GM18873 (cell line): ENCODE measurements at regions not wholly inside any gene's neighbourhood (a gene's known extent, or its start where the extent isn't known, plus 50 kb on each side); places are given as distances from the start of the nearest gene placed in this dataset.
"Not testable (repeated sequence)": the region's sequence is repeated elsewhere in the genome, so short reads cannot be mapped to it uniquely, and the experiment has no call there.

Experiments
- ATAC-seq: cut with Tn5 transposase; IDR thresholded peaks from one replicate; pipeline ENCODE4 v1.9.1; 2021; ENCODE audit warnings: mild to moderate bottlenecking, moderate library complexity, moderate number of reproducible peaks; ENCODE audit not compliant: unreplicated experiment, low FRiP score

DNA sequence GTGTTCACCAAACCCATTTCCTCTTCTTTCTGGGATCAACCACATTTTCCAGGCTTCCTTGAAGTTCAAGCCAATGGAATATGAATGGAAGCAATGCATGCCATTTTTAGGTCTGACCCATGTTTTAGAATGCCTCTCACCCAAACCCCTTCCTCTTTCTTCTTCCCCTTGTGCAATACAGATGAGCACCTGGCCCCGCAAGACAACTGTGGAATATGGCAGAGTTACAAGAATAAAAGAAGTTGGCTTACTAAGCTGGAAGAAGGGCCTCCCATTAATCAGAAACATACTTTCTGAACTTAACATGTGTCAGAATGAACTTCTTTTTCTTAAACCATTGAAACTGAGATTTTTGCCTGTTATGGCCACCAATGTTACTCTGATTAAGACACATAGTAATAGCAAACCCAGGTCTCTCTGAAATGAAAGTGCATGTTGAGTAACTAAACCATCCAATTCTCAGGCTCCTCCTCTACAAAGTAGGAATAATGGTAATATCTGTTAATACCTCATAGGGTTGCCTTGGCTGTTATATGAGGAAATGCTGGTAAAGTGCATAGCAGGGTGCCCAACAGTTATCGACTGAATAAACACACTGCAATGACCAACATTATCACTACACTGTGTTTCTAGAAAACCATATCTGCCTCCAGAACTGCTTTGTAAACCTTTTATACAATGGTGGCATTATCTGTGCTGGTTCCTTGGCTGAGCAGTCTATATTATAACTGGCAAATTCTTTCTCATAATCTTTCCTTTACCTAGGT is 382.2 kb upstream of the NRP1 start:
- ATAC-seq: no peak

DNA sequence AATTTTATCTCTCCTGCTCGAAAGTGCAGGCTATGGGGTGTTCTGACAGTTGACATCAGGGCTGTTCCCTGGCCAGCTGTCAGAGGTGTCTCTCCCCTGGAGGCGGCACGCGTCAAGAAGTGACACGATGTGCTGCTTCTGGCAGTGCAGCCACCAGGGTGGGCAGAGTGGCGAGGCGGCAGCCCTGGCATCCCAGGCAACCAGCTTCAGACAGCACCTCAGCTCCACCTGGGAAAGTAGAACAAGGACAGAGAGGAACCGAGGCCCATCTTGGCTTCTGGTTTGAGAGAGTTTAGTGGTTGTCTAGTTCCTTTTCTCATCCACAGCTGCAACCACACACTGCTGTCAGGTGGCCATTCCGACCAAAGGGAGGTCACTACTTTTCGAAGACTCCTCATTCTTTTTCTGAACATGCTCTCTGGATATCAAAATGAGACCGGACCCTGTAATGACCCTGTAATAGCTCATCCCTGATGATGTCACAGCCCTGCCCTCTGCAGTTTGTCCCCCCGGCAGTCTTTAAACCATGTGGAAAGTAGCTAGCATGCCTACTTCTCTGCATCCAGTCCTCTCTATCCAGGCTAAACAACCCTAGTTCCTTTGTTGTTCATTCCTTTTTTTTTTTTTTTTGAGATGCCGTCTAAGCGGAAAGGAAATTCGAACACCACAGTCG is 381.0 kb upstream of the NRP1 start:
- ATAC-seq: no peak

DNA sequence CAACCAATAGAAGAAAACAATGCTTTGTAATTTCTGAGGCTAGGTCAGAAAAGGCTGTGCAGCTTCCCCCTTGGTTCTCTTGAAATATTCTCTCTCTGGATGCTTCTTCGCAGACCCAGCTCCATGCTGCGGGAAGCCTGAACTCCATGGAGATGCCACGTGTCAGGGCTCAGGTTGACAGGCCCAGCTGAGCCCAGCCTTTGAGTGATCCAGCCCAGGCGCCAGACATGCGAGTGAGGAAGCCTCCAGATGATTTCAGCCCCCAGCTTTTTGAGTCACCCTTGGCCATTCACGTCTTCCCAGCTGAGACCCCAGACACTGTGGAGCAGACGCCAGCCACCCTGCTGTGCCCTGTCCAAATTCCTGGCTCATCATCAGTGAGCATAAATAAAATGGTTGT is 378.4 kb upstream of the NRP1 start:
- ATAC-seq: no peak

DNA sequence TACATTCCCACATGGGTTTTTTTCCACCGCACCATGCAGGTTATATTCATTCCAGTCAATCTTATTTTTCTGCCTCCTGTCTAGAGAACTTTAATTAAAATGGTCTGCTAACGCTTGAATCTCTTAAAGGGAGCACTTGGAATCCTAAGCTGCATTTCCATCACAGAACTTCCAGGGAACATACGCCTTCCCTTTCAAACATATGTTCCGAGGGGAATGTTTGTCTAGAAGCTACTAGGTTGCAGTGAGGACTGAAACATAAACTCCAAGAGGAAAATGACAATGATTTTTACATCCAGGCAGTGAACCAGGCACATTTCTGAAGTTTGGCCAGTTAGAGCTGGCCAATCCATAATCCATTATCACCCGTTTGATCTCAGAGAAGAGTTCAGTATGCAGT is 375.5 kb upstream of the NRP1 start:
- ATAC-seq: no peak

DNA sequence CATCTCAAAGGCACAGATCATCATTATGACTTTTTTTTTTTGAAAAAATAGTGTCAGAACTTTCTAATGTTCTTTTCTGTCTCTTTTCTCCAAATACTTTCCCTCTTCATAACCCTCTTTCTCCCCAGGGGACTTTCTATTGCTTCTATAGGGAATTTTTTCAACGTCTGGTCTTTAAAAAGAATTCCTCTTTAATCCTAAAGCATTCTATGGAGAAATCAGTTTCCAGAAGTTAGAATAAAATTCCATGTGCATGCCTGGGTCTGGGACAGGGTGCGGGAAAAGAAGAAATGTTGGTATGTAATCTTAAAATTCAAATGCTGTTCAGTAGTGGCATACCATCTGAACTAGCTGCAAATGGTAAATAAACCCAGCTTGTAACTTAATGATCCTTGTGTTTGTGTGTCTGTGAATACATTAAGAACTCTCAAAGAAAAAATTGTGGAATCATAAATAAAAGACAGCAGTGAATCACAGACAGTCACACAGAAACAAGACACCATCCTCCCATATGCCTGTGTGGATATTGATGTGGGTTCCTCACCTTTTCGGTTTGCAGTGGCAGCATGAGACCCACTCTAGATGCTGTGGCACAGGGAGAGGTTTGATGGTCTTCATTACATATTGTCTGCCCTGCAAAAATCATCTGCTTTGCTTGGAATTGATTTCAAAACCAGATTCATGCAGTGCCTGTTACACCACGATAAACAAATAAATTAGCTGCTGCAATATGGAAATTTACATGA is 374.7 kb upstream of the NRP1 start:
- no peak for ATAC-seq

DNA sequence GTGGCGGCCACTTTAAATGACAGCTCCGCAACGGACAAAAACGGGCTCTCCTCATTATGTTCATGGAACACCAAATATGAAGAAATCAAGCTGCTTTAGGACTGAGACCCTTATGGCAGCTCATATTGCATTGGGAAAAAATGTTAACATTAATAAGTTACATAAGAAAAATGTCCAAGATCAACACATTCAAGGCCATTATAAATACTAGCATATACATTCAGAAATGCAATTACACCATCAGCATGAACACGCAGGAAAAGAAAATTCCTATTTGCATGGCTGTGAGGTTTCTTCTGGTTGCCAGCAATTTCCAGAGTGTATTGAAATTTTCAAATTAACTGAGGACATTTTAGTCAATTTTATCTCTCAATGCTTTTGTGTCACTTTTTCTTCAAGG is 374.1 kb upstream of the NRP1 start:
- no peak for ATAC-seq

DNA sequence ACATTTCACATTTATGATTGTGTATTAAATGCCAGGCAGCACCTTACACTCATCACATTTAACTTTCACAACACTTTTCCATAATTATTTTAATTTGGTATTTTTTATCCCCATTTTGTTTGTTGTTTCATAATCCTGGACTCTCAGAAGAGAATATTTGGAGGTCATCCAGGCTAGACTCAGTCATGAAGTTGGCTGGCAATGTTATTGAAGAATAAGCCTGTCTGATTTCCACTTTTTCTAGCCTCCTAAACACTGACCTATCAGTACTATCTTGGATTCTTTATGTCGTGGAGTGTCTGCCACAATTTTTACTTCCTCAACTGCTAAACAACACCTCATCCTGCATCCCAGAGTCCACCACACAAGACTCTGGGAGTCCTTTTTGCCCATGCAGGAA is 372.3 kb upstream of the NRP1 start:
- no peak for ATAC-seq

DNA sequence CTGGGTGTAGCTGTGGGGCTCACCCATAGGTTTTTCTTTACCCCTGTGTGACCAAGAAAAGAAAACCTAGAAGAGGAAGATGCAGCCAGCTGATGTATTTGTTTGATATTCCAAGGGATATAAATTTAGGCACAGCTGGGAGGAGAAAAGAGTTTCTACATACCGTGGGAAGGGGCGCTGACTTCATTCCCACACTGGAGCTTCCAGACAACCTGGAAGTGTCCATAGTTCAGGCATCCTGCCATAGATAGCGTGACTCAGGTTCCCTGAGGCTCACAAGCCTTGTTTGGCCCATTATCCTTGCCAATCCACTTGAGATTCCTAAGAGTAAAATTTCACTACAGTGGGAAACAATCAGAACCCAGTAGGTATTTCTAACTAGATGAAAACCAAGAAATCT is 371.7 kb upstream of the NRP1 start:
- ATAC-seq: no peak

DNA sequence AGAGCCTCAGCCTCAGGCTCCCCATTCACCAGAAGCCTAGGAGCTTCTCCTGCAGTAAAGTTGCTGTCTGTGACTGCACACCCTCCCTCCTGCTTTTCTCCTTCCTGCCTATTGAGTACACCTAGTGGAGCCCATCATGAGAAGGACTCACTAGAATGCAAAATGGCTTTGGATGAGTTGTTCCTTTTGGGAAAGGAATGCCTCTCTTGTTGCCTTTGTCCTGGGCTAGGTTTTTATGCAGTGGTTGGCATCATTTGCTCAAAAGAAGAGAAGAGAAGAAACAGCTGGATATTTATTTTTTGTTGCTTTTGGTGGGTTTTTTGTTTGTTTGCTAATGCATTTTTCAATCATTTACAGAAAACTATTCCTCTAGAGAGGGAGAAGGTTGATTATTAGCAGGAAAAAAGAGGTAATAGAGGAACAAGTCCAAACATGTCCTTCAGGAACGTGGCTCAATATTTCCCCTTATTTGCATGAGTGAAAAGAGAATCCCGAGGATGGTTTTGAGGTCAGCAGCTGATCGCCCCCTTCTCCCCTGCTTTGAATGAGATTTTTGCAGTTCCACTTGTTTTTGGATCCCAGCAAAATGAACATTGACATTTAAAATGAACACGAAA is 369.9 kb upstream of the NRP1 start:
- ATAC-seq: no peak

DNA sequence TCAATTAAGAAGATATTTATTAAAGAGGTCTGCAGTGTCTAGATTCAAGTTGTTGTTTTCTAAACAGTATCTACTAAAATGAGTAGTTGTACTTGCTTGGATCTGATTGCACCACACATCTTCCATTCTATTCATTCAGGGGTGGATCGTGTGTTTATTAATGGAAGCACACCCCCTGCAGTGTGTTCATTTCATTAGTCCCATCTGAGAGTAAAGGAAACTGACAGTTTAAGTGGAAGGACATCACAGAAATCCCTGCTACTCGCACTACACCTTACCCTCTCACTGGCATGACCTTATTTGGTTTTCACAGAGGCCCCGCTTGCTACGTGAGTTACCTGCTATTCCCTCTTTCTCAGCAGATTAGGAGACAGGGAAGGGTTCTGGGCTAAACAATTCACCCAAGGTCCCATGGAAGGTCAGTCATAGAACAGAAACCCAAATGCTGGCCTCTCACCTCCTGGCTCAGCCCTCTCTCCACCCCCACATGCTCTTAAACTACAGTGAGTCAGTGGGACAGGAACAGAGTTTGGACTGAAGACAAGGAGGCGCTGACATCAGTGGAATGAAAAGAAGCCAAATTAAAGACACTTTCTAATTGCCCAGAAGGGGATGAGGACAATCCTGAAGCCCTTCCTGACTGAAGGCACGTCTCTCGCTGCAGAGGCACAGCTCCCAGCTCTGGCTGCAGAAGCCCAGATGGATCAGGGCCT is 369.2 kb upstream of the NRP1 start:
- ATAC-seq: no peak

DNA sequence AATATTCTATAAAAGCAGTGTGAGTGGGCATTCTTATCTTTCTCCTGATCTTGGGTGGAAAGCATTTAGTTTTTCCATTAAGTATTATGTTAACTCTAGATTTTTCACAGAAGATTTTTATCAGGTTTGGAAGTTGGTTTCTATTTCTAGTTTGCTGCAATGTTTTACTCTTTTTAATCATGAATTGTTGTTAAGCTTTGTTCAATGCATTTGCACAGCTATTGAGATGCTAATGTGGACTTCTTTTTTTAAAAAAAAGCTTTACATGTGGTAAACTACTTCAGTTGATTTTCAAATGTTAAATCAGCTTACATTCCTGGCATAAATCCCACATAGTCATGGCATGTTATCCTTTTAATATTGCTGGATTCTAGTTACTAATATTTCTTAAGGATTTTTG is 363.6 kb upstream of the NRP1 start:
- no peak for ATAC-seq

DNA sequence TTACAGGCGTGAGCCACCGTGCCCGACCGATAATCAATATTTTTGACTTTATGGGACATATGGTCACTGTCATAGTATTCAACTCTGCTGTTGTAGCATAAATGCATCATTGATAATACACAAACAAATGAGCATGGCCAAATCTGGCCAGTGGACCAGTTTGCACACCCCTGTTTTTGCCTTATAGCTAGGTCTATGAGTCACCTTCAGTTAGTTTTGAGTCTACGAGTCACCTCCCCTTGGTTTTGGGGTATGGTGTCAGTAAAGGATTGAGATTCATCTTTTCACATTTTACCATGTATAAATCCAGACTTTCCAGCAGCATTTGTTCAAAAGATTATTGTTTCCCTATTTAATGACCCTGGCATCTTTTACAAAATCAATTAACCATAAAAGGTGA is 362.5 kb upstream of the NRP1 start:
- ATAC-seq: no peak

DNA sequence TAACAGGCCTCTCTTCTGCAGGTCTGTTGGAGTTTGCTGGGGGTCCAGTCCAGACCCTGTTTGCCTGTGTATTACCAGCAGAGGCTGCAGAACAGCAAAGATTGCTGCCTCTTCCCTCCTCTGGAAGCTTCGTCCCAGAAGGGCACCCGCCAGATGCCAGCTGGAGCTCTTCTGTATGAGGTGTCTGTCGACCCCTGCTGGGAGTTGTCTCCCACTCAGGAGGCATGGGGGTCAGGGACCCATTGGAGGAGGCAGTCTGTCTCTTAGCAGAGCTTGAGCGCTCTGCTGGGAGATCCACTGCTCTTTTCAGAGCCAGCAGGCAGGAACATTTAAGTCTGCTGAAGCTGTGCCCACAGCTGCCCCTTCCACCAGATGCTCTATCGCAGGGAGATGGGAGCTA is 361.1 kb upstream of the NRP1 start:
- no peak for ATAC-seq

DNA sequence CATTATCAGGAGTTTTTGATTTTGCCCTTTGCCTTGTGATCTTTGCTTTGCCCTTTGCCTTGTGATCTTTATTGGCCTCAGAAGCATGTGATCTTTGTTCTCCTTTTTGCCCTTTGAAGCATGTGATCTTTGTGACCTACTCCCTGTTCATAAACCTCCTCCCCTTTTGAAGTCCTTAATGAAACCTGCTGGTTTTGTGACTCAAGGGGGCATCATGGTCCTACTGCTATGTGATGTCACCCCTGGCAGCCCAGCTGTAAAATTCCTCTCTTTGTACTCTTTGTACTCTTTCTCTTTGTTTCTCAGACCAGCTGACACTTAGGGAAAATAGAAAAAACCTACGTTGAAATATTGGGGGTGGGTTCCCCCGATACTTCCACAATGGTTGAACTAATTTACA is 356.1 kb upstream of the NRP1 start:
- ATAC-seq: not testable (repeated sequence)

DNA sequence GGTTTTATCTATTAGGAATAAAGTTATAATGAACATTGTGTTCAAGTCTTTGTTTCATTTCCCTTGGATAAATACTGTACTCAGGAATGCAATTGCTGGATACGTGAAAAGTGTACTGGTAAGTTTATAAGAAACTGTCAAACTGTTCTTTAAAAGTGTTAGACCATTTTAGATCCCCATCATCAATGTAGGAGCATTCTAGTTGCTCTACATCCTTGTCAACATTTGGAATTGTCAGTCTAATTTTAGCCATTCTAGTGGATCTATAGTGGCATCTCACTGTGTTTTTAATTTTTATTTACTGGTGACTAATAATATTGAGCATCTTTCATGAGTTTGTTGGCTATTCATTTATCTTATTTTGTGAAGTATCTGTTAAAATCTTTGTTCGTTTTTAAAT is 354.0 kb upstream of the NRP1 start:
- no peak for ATAC-seq

DNA sequence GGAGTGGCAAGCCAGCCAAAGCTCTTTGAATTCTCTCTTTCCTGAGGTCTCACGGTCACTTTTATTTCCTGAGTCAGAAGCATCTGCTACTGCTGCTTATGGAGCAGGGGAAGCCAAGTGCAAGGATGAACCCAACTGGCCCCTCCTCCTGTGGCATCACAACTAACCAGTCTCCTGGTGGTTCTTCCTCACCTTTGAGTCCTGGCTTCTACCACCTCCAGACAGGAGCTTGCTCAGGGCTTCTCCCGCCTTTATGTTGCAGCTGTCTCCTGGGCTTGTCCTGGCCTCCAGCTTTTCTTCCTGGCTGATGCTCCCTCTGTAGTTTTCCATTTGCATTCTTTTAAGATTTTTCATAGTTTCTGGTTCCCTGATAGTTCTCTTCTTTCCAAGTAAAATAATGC is 349.7 kb upstream of the NRP1 start:
- ATAC-seq: no peak

DNA sequence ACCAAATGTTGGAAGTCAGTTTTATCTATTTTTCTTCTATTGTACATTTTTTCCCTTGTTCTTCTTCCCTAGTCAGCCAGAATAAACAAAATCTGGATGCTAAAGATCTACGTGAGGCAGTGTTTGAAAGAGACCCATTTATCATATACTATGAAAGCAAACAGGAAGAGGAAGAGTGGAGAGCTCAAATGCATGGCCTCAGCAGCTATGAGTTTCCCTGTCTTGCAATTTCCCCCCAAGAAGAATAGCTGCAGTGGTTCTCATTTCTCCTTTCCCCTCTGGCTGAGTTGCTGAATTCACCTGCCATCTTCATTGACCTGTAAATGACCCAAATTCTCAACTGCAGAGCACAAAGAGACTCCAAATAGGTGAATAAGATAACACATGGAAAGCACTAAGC is 347.1 kb upstream of the NRP1 start:
- ATAC-seq: no peak

DNA sequence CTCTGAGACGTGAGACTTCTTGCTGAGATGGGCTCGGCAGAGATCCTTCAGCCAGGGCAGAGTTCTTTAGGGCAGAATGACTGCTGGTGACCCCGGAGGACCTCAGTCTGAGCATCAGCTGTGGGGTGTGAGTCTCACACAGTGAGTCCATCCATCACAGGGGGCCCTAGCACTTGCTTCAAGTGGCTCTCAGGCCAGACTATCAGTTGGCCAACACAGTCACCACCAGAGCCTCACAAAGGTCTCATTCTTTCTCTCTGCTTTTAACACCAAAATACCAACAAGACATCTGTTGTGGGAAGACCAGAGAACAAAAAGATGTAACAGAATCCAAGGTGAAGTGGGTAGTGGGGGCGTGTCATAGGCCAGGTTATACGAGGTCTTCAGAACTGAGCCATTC is 345.6 kb upstream of the NRP1 start:
- ATAC-seq: no peak

DNA sequence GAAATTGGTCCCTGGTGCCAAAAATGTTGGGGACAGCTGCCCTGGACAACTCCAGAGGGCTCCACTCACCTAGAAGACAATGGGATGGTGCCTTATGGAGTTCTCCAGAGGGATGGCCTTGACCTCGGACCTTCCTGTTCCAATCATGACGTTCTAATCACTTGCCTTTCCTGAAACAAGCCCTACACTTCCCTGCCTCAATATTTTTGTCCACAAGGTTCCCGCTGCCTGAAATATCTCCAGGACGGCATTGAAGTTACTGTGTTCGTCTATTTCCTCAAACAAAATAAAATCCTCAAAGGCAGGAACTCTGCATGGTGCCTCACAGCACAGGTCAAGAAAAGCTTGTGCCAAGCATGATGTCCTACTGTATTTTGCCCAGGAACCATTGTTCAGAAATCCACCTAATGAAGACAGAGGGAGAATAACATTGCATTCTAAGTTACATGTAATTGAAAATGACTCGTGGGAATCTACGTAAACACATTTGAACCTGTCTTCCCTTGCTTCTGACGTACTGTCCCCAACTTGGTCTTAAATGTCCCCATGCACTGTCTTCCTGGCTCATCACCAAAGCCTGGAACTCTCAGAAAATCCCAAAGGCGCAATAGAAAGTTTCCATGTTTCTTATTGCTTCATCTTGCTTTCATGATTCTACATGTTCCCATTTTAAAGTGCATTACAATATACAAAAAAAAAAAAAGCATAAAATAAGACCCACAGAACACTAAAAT is 342.3 kb upstream of the NRP1 start:
- ATAC-seq: no peak

DNA sequence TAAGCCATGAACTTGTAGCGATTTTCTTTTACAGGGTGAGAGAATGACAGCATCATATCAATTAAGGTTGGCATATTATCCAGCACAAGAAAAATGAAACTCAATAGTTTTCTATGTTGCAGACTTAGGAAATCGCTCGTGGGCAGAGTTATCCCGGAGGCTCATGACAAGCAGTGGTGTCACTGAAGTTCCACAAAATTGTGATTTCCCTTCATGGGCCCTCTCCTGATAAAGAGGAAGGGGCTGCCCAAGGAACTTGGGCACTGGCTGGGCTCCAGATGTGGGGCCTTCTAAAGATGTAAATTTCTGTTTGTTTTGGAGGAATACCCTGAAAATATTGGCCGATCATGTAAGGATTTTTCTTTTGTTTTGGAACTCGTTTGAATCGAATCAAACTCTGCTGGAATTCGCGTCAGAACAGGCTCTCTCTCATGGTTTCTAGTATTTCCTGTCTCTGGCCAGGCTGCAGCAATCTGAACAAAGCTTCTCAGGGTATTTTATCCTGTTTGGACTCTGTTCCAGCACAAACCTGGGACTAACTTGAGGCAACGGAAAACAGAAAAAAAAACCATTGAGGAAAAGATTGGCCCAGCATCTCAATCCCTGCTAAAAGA is 340.6 kb upstream of the NRP1 start:
- no peak for ATAC-seq
